ENCODE measurements at regions not wholly inside any gene's neighbourhood (a gene's known extent, or its start where the extent isn't known, plus 50 kb on each side); places are given as distances from the start of the nearest gene placed in this dataset.

GRCh38 chr20:23299673-23300050 lies 50.9 kb upstream of the NXT1 start:
- H3K27me3 ChIP-seq: no peaks in the 10 kb centered on the region
- no peak for TF ChIP-seq POLR2A (IDR thresholded peaks at IDR 0.05)
- no peak for TF ChIP-seq CTCF (IDR thresholded peaks at IDR 0.05)
- TF ChIP-seq POLR2AphosphoS5 (IDR thresholded peaks at IDR 0.05): no peak
- TF ChIP-seq EP300 (IDR thresholded peaks at IDR 0.05; ENCODE audit: low read depth): no peak
- no peak overlapping the region for H3K4me3 ChIP-seq
- in situ Hi-C loops (cut with MboI; ENCODE audit: low pct_ligation_motif_present in 1 of 4, low pct_unique_long_range_greater_than_20kb in 1 of 4, low sequenced_read_pairs in 3 of 4) (no loop called here), intact Hi-C loops (cut with DNase I; ENCODE audit: low total_unique reads) (no loop called here)
- H3K9me3 ChIP-seq: no peaks in the 10 kb centered on the region
- no peak for DNase-seq
- H3K36me3 ChIP-seq: no peaks in the 10 kb centered on the region
- peaks cover 0 to 2% (median 0%) of the 10 kb centered on the region in 4 donors for H3K4me1 ChIP-seq
- 57 to 93% methylated on average over 1 to 7 of the region's 7 CpGs for WGBS, 2 donors (ENCODE audit: low coverage in 1 of 2)
- H3K27ac ChIP-seq: no peak overlapping the region

- Histone ChIP-seq H3K27me3 (no peaks in the 10 kb centered on the region), H3K4me1 (peaks cover 0 to 5% (median 0%) of the 10 kb centered on the region in 4 donors), H3K9me3 (no peaks in the 10 kb centered on the region), H3K4me3 (no peak overlapping the region), H3K27ac (no peak overlapping the region), H3K36me3 (no peaks in the 10 kb centered on the region)
- WGBS, 2 donors (ENCODE audit: low coverage in 1 of 2): 84% methylated on average over 6 of the region's 6 CpGs; no CpG with 5 or more reads in 1 of the 2 donors
- in situ Hi-C loops (cut with MboI; ENCODE audit: low pct_ligation_motif_present in 1 of 4, low pct_unique_long_range_greater_than_20kb in 1 of 4, low sequenced_read_pairs in 3 of 4) (no loop called here), intact Hi-C loops (cut with DNase I; ENCODE audit: low total_unique reads) (no loop called here)
- no peak for DNase-seq
- TF ChIP-seq POLR2AphosphoS5 (IDR thresholded peaks at IDR 0.05): no peak
- no peak for TF ChIP-seq EP300 (IDR thresholded peaks at IDR 0.05; ENCODE audit: low read depth)
- no peak for TF ChIP-seq CTCF (IDR thresholded peaks at IDR 0.05)
- no peak for TF ChIP-seq POLR2A (IDR thresholded peaks at IDR 0.05)
These were observed 51.5 kb upstream of the NXT1 start for GRCh38 chr20:23298926-23299672.

GRCh38 chr20:23298155-23298554 lies 52.4 kb upstream of the NXT1 start:
- 80% methylated on average over 6 of the region's 6 CpGs; no CpG with 5 or more reads in 1 of the 2 donors for WGBS, 2 donors (ENCODE audit: low coverage in 1 of 2)

More at GRCh38 chr20:23298155-23298554, 52.4 kb upstream of the NXT1 start:
- no peaks in the 10 kb centered on the region for H3K36me3 ChIP-seq
- no peaks in the 10 kb centered on the region for H3K9me3 ChIP-seq
- DNase-seq: no peak
- in situ Hi-C loops (cut with MboI; ENCODE audit: low pct_ligation_motif_present in 1 of 4, low pct_unique_long_range_greater_than_20kb in 1 of 4, low sequenced_read_pairs in 3 of 4) (no loop called here), intact Hi-C loops (cut with DNase I; ENCODE audit: low total_unique reads) (no loop called here)
- H3K4me1 ChIP-seq: peaks cover 0 to 5% (median 0%) of the 10 kb centered on the region in 4 donors
- peak overlapping the region; percentile 44 to 63 (median 50) for H3K27ac ChIP-seq
- no peaks in the 10 kb centered on the region for H3K27me3 ChIP-seq
- no peak for TF ChIP-seq POLR2AphosphoS5 (IDR thresholded peaks at IDR 0.05)
- no peak for TF ChIP-seq EP300 (IDR thresholded peaks at IDR 0.05; ENCODE audit: low read depth)
- TF ChIP-seq POLR2A (IDR thresholded peaks at IDR 0.05): no peak
- TF ChIP-seq CTCF (IDR thresholded peaks at IDR 0.05): no peak
- H3K4me3 ChIP-seq: no peak overlapping the region

All from transverse colon (tissue), 4 donors.